Liver (tissue), 7 donors: ENCODE measurements at regions not wholly inside any gene's neighbourhood (a gene's known extent, or its start where the extent isn't known, plus 50 kb on each side); places are given as distances from the start of the nearest gene placed in this dataset.

Source experiments
- DNase-seq: peaks from one replicate; pipeline ENCODE4 v3.0.0-alpha.2; 2017; ENCODE audit warnings: low spot score
- H3K27ac ChIP-seq, 2 donors: one replicate each; pipeline ENCODE4 v1.7.0; 2013; ENCODE audit warnings: inconsistent platforms in 2 of 2, low read length in 2 of 2, control low read depth in 1 of 2, low read depth in 1 of 2, mild to moderate bottlenecking in 1 of 2
- H3K27me3 ChIP-seq, 4 donors: one replicate each; pipeline versions ENCODE4 v1.6.1 to v1.7.0; 2013; ENCODE audit warnings: low read length in 3 of 4, inconsistent platforms in 1 of 4, mild to moderate bottlenecking in 1 of 4, moderate library complexity in 1 of 4; ENCODE audit not compliant: control insufficient read depth in 4 of 4, insufficient read depth in 4 of 4
- H3K36me3 ChIP-seq, 4 donors: one replicate each; pipeline versions ENCODE4 v1.6.1 to v1.7.0; 2013; ENCODE audit warnings: low read length in 3 of 4, mild to moderate bottlenecking in 3 of 4, low read depth in 1 of 4, moderate library complexity in 1 of 4; ENCODE audit not compliant: control insufficient read depth in 4 of 4, insufficient read depth in 3 of 4
- H3K4me1 ChIP-seq, 4 donors: one replicate each; pipeline versions ENCODE4 v1.6.1 to v1.7.0; 2013; ENCODE audit warnings: low read length in 3 of 4, mild to moderate bottlenecking in 3 of 4, moderate library complexity in 1 of 4; ENCODE audit not compliant: control insufficient read depth in 4 of 4, insufficient read depth in 4 of 4
- H3K4me3 ChIP-seq, 3 donors: one replicate each; pipeline versions ENCODE4 v1.6.1 to v1.7.0; 2013; ENCODE audit warnings: low read length in 3 of 3, control low read depth in 1 of 3, low read depth in 1 of 3, mild to moderate bottlenecking in 1 of 3
- H3K9ac ChIP-seq, 2 donors: one replicate each; pipeline ENCODE4 v1.7.0; 2013; ENCODE audit warnings: low read length in 2 of 2, mild to moderate bottlenecking in 2 of 2, moderate library complexity in 2 of 2, control low read depth in 1 of 2, low read depth in 1 of 2
- H3K9me3 ChIP-seq, 4 donors: one replicate each; pipeline versions ENCODE4 v1.6.1 to v1.7.0; 2013; ENCODE audit warnings: low read length in 3 of 4; ENCODE audit not compliant: control insufficient read depth in 4 of 4
- ATF3 ChIP-seq: IDR thresholded peaks from 2 replicates; pipeline ENCODE4 v1.6.1; 2016; ENCODE audit warnings: antibody characterized with exemption
- FOXA2 ChIP-seq: IDR thresholded peaks from 2 replicates; pipeline ENCODE4 v1.6.1; 2016; ENCODE audit warnings: antibody characterized with exemption
- GABPA ChIP-seq, 2 donors: IDR thresholded peaks in 1 of 2; conservative IDR thresholded peaks in 1 of 2; 2 replicates each; pipeline ENCODE4 v1.6.1; 2016; ENCODE audit warnings: antibody characterized with exemption in 2 of 2, mild to moderate bottlenecking in 1 of 2, moderate library complexity in 1 of 2
- HNF4A ChIP-seq, 2 donors: conservative IDR thresholded peaks; 2 replicates each; pipeline ENCODE4 v1.6.1; 2016; ENCODE audit warnings: antibody characterized with exemption in 2 of 2, mild to moderate bottlenecking in 2 of 2
- HNF4G ChIP-seq: IDR thresholded peaks from 2 replicates; pipeline ENCODE4 v1.6.1; 2016; ENCODE audit warnings: antibody characterized with exemption
- NR2F2 ChIP-seq: IDR thresholded peaks from 2 replicates; pipeline ENCODE4 v1.6.1; 2016; ENCODE audit warnings: antibody characterized with exemption
- RAD21 ChIP-seq, 2 donors: IDR thresholded peaks; 2 replicates each; pipeline ENCODE4 v1.6.1; 2016; ENCODE audit warnings: antibody characterized with exemption in 2 of 2, mild to moderate bottlenecking in 2 of 2
- REST ChIP-seq: IDR thresholded peaks from 2 replicates; pipeline ENCODE4 v1.6.1; 2016; ENCODE audit warnings: antibody characterized with exemption, mild to moderate bottlenecking
- SP1 ChIP-seq: IDR thresholded peaks from 2 replicates; pipeline ENCODE4 v1.6.1; 2018; ENCODE audit warnings: antibody characterized with exemption, mild to moderate bottlenecking
- TAF1 ChIP-seq: conservative IDR thresholded peaks from 2 replicates; pipeline ENCODE4 v1.6.1; 2016; ENCODE audit warnings: antibody characterized with exemption, mild to moderate bottlenecking
- YY1 ChIP-seq: IDR thresholded peaks from 2 replicates; pipeline ENCODE4 v1.6.1; 2016; ENCODE audit warnings: antibody characterized with exemption, mild to moderate bottlenecking
- ZBTB33 ChIP-seq: IDR thresholded peaks from 2 replicates; pipeline ENCODE4 v1.6.1; 2016; ENCODE audit warnings: antibody characterized with exemption
- WGBS: extraction: QIAGEN DNeasy Blood & Tissue Kit; methylation state at CpG from one replicate; pipeline ENCODE4 v1.1.7; 2013; 5-methylcytosine and 5-hydroxymethylcytosine counted together
- donor health status: healthy.
- donor health status: healthy.
- donor health status: healthy.
- donor health status: healthy.

GRCh38 chr13:31069808-31070534, 91.7 kb downstream of the HSPH1 start:
- Histone ChIP-seq H3K4me3 (no peak overlapping the region), H3K4me1 (no peaks in the 10 kb centered on the region), H3K36me3 (no peaks in the 10 kb centered on the region), H3K27me3 (peaks cover 0 to 5% (median 0%) of the 10 kb centered on the region in 4 donors), H3K9me3 (no peaks in the 10 kb centered on the region), H3K27ac (no peak overlapping the region), H3K9ac (no peak overlapping the region)
- TF ChIP-seq SP1 (no peak), NR2F2 (no peak), FOXA2 (no peak), HNF4G (no peak), YY1 (no peak), GABPA (IDR thresholded peaks at IDR 0.05 in 1 of 2, conservative IDR thresholded peaks at IDR 0.05 in 1 of 2) (no peak), REST (no peak)
- DNase-seq = no peak
- 57% methylated on average over 4 of the region's 4 CpGs for WGBS

- peaks cover 0 to 3% (median 0%) of the 10 kb centered on the region in 4 donors for H3K27me3 ChIP-seq
- TF ChIP-seq NR2F2 (no peak), RAD21 (IDR thresholded peaks at IDR 0.05) (no peak), HNF4A (conservative IDR thresholded peaks at IDR 0.05) (no peak), GABPA (IDR thresholded peaks at IDR 0.05 in 1 of 2, conservative IDR thresholded peaks at IDR 0.05 in 1 of 2) (no peak), SP1 (no peak), ZBTB33 (no peak), ATF3 (no peak), TAF1 (no peak)
- H3K27ac ChIP-seq = no peak overlapping the region
- H3K9me3 ChIP-seq = peaks cover 0 to 3% (median under 1%) of the 10 kb centered on the region in 4 donors
- no peaks in the 10 kb centered on the region for H3K36me3 ChIP-seq
- H3K9ac ChIP-seq = no peak overlapping the region
- H3K4me1 ChIP-seq = no peaks in the 10 kb centered on the region
- no peak for DNase-seq
- WGBS = 83% methylated on average over 4 of the region's 4 CpGs
- no peak overlapping the region for H3K4me3 ChIP-seq
Observed at GRCh38 chr13:31068119-31068423, 93.6 kb downstream of the HSPH1 start.
